PC-9 (cell line): ENCODE measurements at regions not wholly inside any gene's neighbourhood (a gene's known extent, or its start where the extent isn't known, plus 50 kb on each side); places are given as distances from the start of the nearest gene placed in this dataset.

Experiments used
- BruUV-seq: library from RNA; stranded (reverse); fragments of 400-500 nt; replicated peaks from 2 replicates; lab custom pipeline; 2021; lab: Mats Ljungman, UMichigan
- CTCF ChIA-PET: fragments of 300-600 bp; sonication (Branson Sonifier 250); formaldehyde crosslinking; loops from one replicate; lab custom pipeline; 2022; ENCODE audit warnings: antibody characterized with exemption; lab: Charles Lee
- POLR2A ChIA-PET: fragments of 300-600 bp; sonication (Branson Sonifier 250); formaldehyde crosslinking; loops from one replicate; lab custom pipeline; 2022; ENCODE audit warnings: antibody characterized with exemption; ENCODE audit not compliant: unreplicated experiment; lab: Charles Lee
- DNase-seq, 2 experiments: peaks; one replicate each; pipeline versions ENCODE4 v3.0.0 to v3.0.0-alpha.2; 2015 to 2022; ENCODE audit warnings: mixed read lengths in 1 of 2
- H2AFZ ChIP-seq: fragments of 200-600 bp; sonication (generic); 2 replicates; pipeline ENCODE4 v1.8.1; 2017; ENCODE audit warnings: antibody characterized with exemption
- H3F3A ChIP-seq: fragments of 200-600 bp; sonication (generic); 2 replicates; pipeline ENCODE4 v1.8.1; 2017; ENCODE audit warnings: antibody characterized with exemption, mild to moderate bottlenecking, low read depth; ENCODE audit not compliant: insufficient read depth
- H3K27ac ChIP-seq: fragments of 200-600 bp; sonication (generic); 2 replicates; pipeline ENCODE4 v1.6.1; 2016; ENCODE audit warnings: mixed run types
- H3K27me3 ChIP-seq: fragments of 200-600 bp; sonication (generic); 2 replicates; pipeline ENCODE4 v1.6.1; 2016; ENCODE audit warnings: low read depth, mixed run types; ENCODE audit not compliant: insufficient read depth
- H3K36me3 ChIP-seq: fragments of 200-600 bp; sonication (generic); 2 replicates; pipeline ENCODE4 v1.6.1; 2016; ENCODE audit warnings: low read depth, mixed run types
- H3K4me1 ChIP-seq: fragments of 200-600 bp; sonication (generic); replicated peaks from 2 replicates; pipeline ENCODE4 v1.6.1; 2016; ENCODE audit warnings: mixed run types; ENCODE audit not compliant: insufficient read depth
- H3K4me2 ChIP-seq: fragments of 200-600 bp; sonication (generic); 2 replicates; pipeline ENCODE4 v1.6.1; 2017; ENCODE audit warnings: mixed run types
- H3K4me3 ChIP-seq: fragments of 200-600 bp; sonication (generic); 2 replicates; pipeline ENCODE4 v1.6.1; 2016; ENCODE audit warnings: mixed run types
- H3K79me2 ChIP-seq: fragments of 200-600 bp; sonication (generic); 2 replicates; pipeline ENCODE4 v1.6.1; 2017; ENCODE audit warnings: low read depth, mixed run types
- H3K9me2 ChIP-seq: fragments of 200-600 bp; sonication (generic); 2 replicates; pipeline ENCODE4 v1.8.1; 2017; ENCODE audit warnings: mild to moderate bottlenecking; ENCODE audit not compliant: insufficient read depth
- H3K9me3 ChIP-seq: fragments of 200-600 bp; sonication (generic); 2 replicates; pipeline ENCODE4 v1.8.1; 2016; ENCODE audit warnings: low read depth; ENCODE audit not compliant: insufficient read depth
- H4K20me1 ChIP-seq: fragments of 200-600 bp; sonication (generic); 2 replicates; pipeline ENCODE4 v1.8.1; 2017; ENCODE audit not compliant: insufficient read depth
- CTCF ChIP-seq: fragments of 200-600 bp; sonication (generic); conservative IDR thresholded peaks from 2 replicates; pipeline ENCODE4 v1.6.1; 2017; ENCODE audit warnings: mixed run types, antibody characterized with exemption, mild to moderate bottlenecking, moderate library complexity
- EZH2 ChIP-seq: fragments of 200-600 bp; sonication (generic); IDR thresholded peaks from 2 replicates; pipeline ENCODE4 v1.8.0; 2017; ENCODE audit warnings: antibody characterized with exemption, low read depth
- intact Hi-C: fragments of 100-400 bp; cut with micrococcal nuclease; formaldehyde crosslinking; loops from one replicate; pipeline ENCODE4 v1.10.0; 2022; ENCODE audit not compliant: unreplicated experiment

DNA sequence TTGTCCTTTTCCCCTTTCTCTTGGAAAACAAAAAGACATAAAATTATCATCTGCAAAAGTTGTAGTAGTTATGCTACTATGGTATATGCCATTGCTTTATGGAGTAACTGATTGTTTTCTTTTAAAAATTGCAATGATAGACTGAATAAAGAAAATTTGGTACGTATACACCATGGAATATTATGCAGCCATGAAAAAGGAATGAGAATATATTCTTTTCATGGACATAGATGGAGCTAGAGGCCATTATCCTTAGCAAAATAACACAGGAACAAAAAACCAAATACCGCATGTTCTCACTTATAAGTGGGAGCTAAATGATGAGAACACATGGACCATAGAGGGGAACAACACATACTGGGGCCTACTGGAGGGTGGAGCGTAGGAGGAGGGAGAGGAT is 538.8 kb downstream of the PLXDC2 start:
- no peaks in the 10 kb centered on the region for H3K27me3 ChIP-seq
- ChIA-PET POLR2A (no interaction called here), CTCF (no interaction called here)
- TF ChIP-seq EZH2 (no peak), CTCF (no peak)
- H3F3A ChIP-seq = no peaks in the 10 kb centered on the region
- DNase-seq = no peak
- no peak overlapping the region for H3K4me3 ChIP-seq
- H2AFZ ChIP-seq = no peak overlapping the region
- H3K9me2 ChIP-seq = no peaks in the 10 kb centered on the region
- H3K4me2 ChIP-seq = no peak overlapping the region
- H3K36me3 ChIP-seq = no peaks in the 10 kb centered on the region
- no peaks in the 10 kb centered on the region for H3K4me1 ChIP-seq
- BruUV-seq = no TSS peak
- intact Hi-C loops = no loop called here
- H3K9me3 ChIP-seq = no peaks in the 10 kb centered on the region
- no peaks in the 10 kb centered on the region for H4K20me1 ChIP-seq
- no peak overlapping the region for H3K27ac ChIP-seq
- no peaks in the 10 kb centered on the region for H3K79me2 ChIP-seq

DNA sequence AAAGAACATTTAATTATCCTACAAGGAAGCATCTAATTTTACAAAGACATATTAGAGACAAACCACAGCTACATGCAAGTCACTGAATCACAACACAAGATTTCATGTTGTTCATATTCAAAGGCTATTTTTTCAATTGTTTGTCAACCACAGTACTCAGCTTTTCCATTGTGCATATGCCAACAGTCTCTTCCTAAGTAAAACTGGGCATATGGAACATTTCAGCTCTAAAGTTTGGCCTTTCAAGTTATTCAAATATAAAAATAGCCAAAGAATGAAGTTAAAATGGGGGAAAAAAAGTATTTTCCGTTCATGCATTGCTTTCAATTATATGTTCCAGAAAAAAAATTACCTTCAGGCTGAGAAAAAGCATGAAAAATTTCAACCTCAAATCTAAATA is 537.9 kb downstream of the PLXDC2 start:
- POLR2A ChIA-PET = no interaction called here
- Histone ChIP-seq H2AFZ (no peak overlapping the region), H3K4me3 (no peak overlapping the region), H3K79me2 (no peaks in the 10 kb centered on the region), H3K9me3 (no peaks in the 10 kb centered on the region), H3K36me3 (no peaks in the 10 kb centered on the region), H3K4me1 (no peaks in the 10 kb centered on the region), H3K9me2 (no peaks in the 10 kb centered on the region), H3K27ac (no peak overlapping the region), H3K4me2 (no peak overlapping the region), H4K20me1 (no peaks in the 10 kb centered on the region), H3K27me3 (no peaks in the 10 kb centered on the region), H3F3A (no peaks in the 10 kb centered on the region)
- no TSS peak for BruUV-seq
- intact Hi-C loops = no loop called here
- no peak for TF ChIP-seq CTCF
- TF ChIP-seq EZH2 = no peak
- CTCF ChIA-PET = no interaction called here
- DNase-seq = no peak

DNA sequence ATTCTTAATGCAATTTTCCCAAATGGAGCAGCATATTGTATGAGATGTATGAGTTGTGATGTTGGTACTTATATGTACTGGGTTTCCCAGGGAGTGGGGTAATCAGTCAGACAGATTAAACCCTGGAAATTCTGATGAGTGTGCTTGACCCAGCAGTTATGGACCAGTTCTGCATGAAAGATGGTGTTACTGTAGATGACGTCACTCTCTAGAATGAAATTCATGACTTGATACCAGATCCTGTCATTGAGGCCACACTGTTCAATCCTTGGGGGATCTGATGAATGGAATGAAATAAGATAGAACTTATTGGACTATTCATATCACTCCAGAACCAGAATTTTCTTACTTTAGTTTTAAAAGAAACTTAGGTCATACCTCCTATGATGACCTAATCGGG is 534.3 kb downstream of the PLXDC2 start:
- no peak overlapping the region for H3K4me3 ChIP-seq
- no peak overlapping the region for H2AFZ ChIP-seq
- POLR2A ChIA-PET = no interaction called here
- H3K27ac ChIP-seq = no peak overlapping the region
- intact Hi-C loops = no loop called here
- no peaks in the 10 kb centered on the region for H3K4me1 ChIP-seq
- no peak for TF ChIP-seq CTCF
- H3K36me3 ChIP-seq = no peaks in the 10 kb centered on the region
- no peaks in the 10 kb centered on the region for H3K9me3 ChIP-seq
- H3K27me3 ChIP-seq = no peaks in the 10 kb centered on the region
- H3K9me2 ChIP-seq = no peaks in the 10 kb centered on the region
- no peaks in the 10 kb centered on the region for H3F3A ChIP-seq
- no peaks in the 10 kb centered on the region for H4K20me1 ChIP-seq
- H3K4me2 ChIP-seq = no peak overlapping the region
- DNase-seq = no peak
- H3K79me2 ChIP-seq = no peaks in the 10 kb centered on the region
- BruUV-seq = no TSS peak
- CTCF ChIA-PET = no interaction called here
